Osteoblast (primary cell): ENCODE measurements at regions not wholly inside any gene's neighbourhood (a gene's known extent, or its start where the extent isn't known, plus 50 kb on each side); places are given as distances from the start of the nearest gene placed in this dataset.
"Not testable (repeated sequence)": the region's sequence is repeated elsewhere in the genome, so short reads cannot be mapped to it uniquely, and the experiment has no call there.

ENCODE experiments used
- DNase-seq: peaks from one replicate; pipeline ENCODE4 v3.0.0; 2011; ENCODE audit warnings: low spot score, mixed read lengths; ENCODE audit not compliant: insufficient read length; ENCODE audit errors: missing footprints
- H2AFZ ChIP-seq: 2 replicates; pipeline ENCODE4 v1.6.0; 2011; ENCODE audit warnings: mild to moderate bottlenecking, low read length
- H3K27ac ChIP-seq: 2 replicates; pipeline ENCODE4 v1.5.1; 2011; ENCODE audit warnings: mild to moderate bottlenecking, low read depth, low read length, moderate library complexity
- H3K27me3 ChIP-seq: 2 replicates; pipeline ENCODE4 v1.6.0; 2012; ENCODE audit warnings: mild to moderate bottlenecking, control low read depth, inconsistent platforms, low read length, moderate library complexity; ENCODE audit not compliant: insufficient read depth
- H3K36me3 ChIP-seq: 2 replicates; pipeline ENCODE4 v1.5.1; 2011; ENCODE audit warnings: mild to moderate bottlenecking, low read length, control low read depth, moderate library complexity; ENCODE audit not compliant: insufficient read depth
- H3K4me1 ChIP-seq: 2 replicates; pipeline ENCODE4 v1.5.1; 2011; ENCODE audit warnings: mild to moderate bottlenecking, low read length, control low read depth, moderate library complexity; ENCODE audit not compliant: insufficient read depth
- H3K4me2 ChIP-seq: 2 replicates; pipeline ENCODE4 v1.6.0; 2011; ENCODE audit warnings: mild to moderate bottlenecking, low read length; ENCODE audit not compliant: insufficient read depth
- H3K4me3 ChIP-seq: fragments of 200-600 bp; sonication (generic); 3 replicates; pipeline ENCODE4 v1.5.1; 2012; ENCODE audit warnings: mild to moderate bottlenecking, low read length, inconsistent platforms; ENCODE audit not compliant: insufficient read depth
- H3K79me2 ChIP-seq: 2 replicates; pipeline ENCODE4 v1.6.0; 2012; ENCODE audit warnings: mild to moderate bottlenecking, low read length, control low read depth, inconsistent platforms; ENCODE audit not compliant: insufficient read depth
- H3K9me3 ChIP-seq: 2 replicates; pipeline ENCODE4 v1.5.1; 2011; ENCODE audit warnings: low read depth, low read length, control low read depth
- H4K20me1 ChIP-seq: 2 replicates; pipeline ENCODE4 v1.6.0; 2012; ENCODE audit warnings: mild to moderate bottlenecking, low read length, control low read depth; ENCODE audit not compliant: insufficient read depth
- TF ChIP-seq, protein P1 (sequence below): IDR thresholded peaks from 2 replicates; pipeline ENCODE4 v1.5.1; 2011; ENCODE audit warnings: mild to moderate bottlenecking, low read depth, low read length, moderate library complexity; ENCODE audit errors: extremely low read depth

GRCh38 chr5:118295045-118295444 is 693.3 kb downstream of the DTWD2 start:
- Histone ChIP-seq H3K27me3 (no peaks in the 10 kb centered on the region), H3K79me2 (no peaks in the 10 kb centered on the region), H3K9me3 (no peaks in the 10 kb centered on the region), H3K36me3 (no peaks in the 10 kb centered on the region), H3K4me2 (no peak overlapping the region), H3K27ac (no peak overlapping the region), H4K20me1 (no peaks in the 10 kb centered on the region), H3K4me3 (no peak overlapping the region), H2AFZ (no peak overlapping the region), H3K4me1 (no peaks in the 10 kb centered on the region)
- no peak for DNase-seq
- TF ChIP-seq, protein P1, sequence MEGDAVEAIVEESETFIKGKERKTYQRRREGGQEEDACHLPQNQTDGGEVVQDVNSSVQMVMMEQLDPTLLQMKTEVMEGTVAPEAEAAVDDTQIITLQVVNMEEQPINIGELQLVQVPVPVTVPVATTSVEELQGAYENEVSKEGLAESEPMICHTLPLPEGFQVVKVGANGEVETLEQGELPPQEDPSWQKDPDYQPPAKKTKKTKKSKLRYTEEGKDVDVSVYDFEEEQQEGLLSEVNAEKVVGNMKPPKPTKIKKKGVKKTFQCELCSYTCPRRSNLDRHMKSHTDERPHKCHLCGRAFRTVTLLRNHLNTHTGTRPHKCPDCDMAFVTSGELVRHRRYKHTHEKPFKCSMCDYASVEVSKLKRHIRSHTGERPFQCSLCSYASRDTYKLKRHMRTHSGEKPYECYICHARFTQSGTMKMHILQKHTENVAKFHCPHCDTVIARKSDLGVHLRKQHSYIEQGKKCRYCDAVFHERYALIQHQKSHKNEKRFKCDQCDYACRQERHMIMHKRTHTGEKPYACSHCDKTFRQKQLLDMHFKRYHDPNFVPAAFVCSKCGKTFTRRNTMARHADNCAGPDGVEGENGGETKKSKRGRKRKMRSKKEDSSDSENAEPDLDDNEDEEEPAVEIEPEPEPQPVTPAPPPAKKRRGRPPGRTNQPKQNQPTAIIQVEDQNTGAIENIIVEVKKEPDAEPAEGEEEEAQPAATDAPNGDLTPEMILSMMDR: no peak

DNA sequence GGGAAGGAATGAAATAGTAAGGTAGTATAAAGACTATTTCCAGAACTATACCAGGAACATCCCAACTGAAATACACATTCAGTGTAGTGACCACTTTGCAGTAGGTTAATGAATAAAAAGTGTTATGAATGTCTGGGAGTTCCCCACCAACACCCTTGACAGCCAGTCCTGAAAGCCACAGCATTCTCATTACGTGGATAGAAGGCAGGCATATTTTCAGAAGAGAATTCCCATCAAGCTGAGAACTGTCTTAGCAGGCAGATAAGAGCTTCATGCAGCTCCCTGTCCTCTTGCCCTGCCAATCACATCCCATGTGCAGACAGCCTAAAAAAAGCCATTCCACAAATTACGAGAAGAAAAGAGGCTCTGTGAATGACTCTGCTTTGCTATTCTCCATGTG is 695.0 kb downstream of the DTWD2 start:
- TF ChIP-seq, protein P1: no peak
- DNase-seq: no peak
- H3K79me2 ChIP-seq: no peaks in the 10 kb centered on the region

GRCh38 chr5:118290204-118290603 is 698.1 kb downstream of the DTWD2 start:
- no peaks in the 10 kb centered on the region for H4K20me1 ChIP-seq
- H3K36me3 ChIP-seq: no peaks in the 10 kb centered on the region
- TF ChIP-seq, protein P1: no peak
- H3K27ac ChIP-seq: no peak overlapping the region
- H2AFZ ChIP-seq: no peak overlapping the region
- no peaks in the 10 kb centered on the region for H3K27me3 ChIP-seq
- no peaks in the 10 kb centered on the region for H3K9me3 ChIP-seq
- H3K79me2 ChIP-seq: no peaks in the 10 kb centered on the region
- no peak overlapping the region for H3K4me3 ChIP-seq
- H3K4me1 ChIP-seq: no peaks in the 10 kb centered on the region
- H3K4me2 ChIP-seq: no peak overlapping the region
- no peak for DNase-seq

More for the DNA sequence above, 695.0 kb downstream of the DTWD2 start:
- no peak overlapping the region for H3K4me2 ChIP-seq
- no peaks in the 10 kb centered on the region for H3K9me3 ChIP-seq
- no peaks in the 10 kb centered on the region for H4K20me1 ChIP-seq
- H3K36me3 ChIP-seq: no peaks in the 10 kb centered on the region
- H2AFZ ChIP-seq: no peak overlapping the region
- H3K27me3 ChIP-seq: no peaks in the 10 kb centered on the region
- H3K4me1 ChIP-seq: no peaks in the 10 kb centered on the region
- no peak overlapping the region for H3K4me3 ChIP-seq
- H3K27ac ChIP-seq: no peak overlapping the region

DNA sequence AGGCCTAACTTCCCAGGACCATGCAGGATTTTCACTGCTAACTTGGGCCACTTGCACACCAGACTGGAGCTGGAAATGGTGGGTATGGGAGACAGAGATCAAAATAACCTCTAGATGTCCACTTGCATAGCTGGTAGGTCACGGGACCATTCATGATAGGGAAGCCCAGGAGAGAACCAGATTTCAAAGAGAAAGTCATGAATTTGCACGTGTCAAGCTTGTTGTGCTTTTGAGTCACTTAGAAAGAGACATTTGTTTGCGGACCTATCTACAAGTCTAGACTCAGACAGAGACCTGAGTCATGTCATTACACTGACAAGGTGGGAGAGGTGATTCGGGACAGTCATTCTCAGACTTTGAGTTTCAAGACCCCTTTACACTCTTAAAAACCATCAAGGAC is 704.1 kb downstream of the DTWD2 start:
- H3K27ac ChIP-seq, DNase-seq, H3K36me3 ChIP-seq, H3K4me1 ChIP-seq, H3K79me2 ChIP-seq, H3K9me3 ChIP-seq, H3K27me3 ChIP-seq, H3K4me2 ChIP-seq, H3K4me3 ChIP-seq, H2AFZ ChIP-seq, H4K20me1 ChIP-seq: not testable (repeated sequence)

DNA sequence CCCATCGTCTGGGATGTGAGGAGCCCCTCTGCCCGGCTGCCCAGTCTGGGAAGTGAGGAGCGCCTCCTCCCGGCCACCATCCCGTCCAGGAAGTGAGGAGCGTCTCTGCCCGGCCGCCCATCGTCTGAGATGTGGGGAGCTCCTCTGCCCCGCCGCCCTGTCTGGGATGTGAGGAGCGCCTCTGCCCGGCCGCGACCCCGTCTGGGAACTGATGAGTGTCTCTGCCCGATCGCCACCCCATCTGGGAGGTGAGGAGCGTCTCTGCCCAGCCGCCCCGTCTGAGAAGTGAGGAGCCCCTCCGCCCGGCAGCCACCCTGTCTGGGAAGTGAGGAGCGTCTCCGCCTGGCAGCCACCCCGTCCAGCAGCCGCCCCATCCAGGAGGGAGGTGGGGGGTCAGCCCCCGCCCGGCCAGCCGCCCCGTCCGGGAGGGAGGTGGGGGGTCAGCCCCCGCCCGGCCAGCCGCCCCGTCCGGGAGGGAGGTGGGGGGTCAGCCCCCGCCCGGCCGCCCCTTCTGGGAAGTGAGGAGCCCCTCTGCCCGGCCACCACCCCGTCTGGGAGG is 705.8 kb downstream of the DTWD2 start:
- DNase-seq, H3K4me2 ChIP-seq, H3K4me1 ChIP-seq, H3K27ac ChIP-seq, H3K36me3 ChIP-seq, H3K9me3 ChIP-seq, H3K27me3 ChIP-seq, H3K4me3 ChIP-seq, H2AFZ ChIP-seq, H3K79me2 ChIP-seq, H4K20me1 ChIP-seq: not testable (repeated sequence)
